ENCODE measurements at regions not wholly inside any gene's neighbourhood (a gene's known extent, or its start where the extent isn't known, plus 50 kb on each side); places are given as distances from the start of the nearest gene placed in this dataset.

DNA sequence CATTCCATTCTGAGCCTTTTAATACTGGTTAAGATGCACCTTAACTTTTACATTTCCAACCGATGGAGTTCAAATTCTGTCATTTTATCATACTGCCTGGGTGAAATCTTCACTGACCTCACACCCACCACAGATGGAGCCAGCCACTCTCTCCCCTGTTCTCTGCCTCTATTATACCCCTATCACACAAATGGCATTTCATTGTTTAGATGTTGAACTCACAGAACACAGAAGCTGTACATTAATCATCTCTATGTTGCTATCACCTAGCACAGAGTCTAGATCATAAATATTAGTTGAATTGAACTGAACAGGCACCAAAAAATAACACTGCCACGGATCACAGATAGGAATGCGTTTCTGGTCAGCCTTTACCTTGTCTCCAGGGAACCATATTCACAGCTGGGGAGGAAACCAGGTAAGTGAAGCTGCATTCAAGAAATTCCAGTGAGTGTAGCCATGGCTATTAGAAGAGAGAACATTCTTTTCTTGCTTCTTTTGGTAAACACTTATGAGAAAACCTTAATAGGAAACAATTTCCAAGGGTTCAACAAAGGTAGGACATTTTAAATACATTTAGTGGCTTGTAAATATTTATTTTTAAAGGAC, 194.9 kb upstream of the RMST start:
- DNase-seq (ENCODE audit: low read depth in 3 of 3, low spot score in 1 of 3) = no peak

DNA sequence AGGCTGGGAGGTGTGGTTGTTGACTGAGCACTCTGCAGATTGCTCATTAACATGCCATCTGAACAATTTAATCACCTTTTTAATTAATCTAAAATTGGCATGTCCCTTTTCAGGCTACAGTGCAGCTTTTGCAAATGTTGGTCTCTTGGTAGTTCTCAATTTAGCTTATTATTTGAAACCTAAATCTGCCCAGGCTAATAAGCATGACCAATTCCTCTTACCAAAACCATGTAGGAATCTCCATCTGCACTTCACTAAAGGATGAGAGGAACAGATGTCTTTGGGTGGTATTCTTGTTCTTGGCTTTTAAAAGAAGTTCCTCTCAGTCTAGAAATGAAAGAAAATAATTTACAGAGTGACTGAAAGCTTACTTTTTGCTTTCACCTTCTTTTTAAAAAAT, 190.1 kb upstream of the RMST start:
- DNase-seq (ENCODE audit: low read depth in 3 of 3, low spot score in 1 of 3) = no peak

GRCh38 chr12:97274386-97274785, 188.2 kb upstream of the RMST start:
- no peak for DNase-seq (ENCODE audit: low read depth in 3 of 3, low spot score in 1 of 3)

- no peak for DNase-seq (ENCODE audit: low read depth in 3 of 3, low spot score in 1 of 3)
Observed at GRCh38 chr12:97275256-97275655, 187.3 kb upstream of the RMST start.

DNA sequence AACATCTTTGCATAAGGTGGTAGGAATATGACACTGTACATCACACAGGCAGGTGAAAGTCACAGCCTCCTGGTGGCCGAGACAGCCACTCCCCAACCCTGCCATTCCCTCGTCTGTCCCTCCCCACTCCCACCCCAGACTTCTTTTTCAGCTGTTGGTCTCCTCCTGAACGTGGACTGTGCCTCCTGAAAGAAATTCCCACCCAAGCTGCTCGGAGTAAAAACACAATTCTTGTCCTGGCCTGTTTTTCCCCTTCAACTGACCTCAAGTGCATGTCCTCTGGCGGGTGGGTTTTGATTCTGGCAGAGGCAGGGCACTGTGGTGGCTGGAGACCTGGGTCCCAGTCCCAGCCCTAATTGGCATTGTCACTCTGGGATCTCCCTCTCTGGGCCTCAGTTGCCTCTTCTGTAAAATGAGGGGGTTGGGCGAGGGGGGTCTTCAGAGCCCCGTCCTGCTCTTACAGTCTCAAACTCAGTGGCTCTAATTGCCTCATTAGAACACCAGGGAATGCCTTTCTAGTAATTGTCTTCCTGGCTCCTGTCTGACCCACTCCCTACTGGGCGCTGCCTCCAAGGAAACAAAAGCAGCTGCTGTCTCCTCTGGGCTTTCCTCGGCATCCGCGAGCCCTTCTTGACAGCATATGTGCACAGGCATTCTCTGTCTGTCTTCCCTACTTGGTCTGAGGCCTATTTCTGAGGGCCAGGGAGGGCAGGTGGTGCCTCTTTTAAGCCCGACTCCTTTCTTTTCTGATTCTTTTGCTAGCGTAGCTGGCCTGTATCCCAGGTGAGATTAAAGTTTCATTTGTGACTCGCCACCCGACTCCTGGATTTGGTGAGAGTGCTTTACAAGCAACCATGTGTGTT, 186.6 kb upstream of the RMST start:
- DNase-seq (ENCODE audit: low read depth in 3 of 3, low spot score in 1 of 3) = no peak

DNA sequence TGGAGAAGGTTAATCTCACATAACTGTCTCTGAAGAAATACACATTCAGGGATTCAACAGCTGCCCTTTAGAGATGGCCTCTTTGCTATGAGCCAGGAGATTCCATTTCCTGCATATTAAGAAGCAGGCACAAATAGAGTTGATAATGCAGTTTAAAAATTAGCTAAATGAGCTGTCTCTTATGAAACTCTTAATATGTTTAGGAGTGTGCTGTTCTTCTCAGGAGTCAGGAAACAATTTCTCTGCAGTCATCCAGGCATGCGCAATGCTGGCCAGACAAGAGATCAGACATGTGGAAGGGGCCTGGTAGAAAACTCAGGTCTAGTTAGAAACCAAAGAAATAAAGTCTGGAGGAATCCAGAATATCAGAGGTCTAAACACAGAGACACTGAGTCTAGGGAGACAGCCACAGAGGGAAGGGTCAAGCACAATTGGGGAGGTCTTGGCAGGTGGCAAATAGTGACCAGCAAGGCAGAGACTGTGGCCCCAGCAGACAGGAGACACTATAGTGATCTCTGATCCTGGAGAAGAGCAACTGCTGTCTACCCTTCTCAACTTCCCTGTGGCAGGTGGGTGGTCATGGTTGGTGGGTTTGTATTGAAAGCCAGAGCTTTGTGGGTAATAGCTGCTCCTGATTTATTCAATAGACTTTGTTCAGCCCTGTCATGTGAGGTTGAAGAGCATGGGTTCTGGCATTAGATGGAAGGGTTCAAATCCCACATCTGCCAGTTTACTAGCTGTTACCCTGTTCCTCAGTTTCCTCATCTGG, 185.8 kb upstream of the RMST start:
- no peak for DNase-seq (ENCODE audit: low read depth in 3 of 3, low spot score in 1 of 3)

DNA sequence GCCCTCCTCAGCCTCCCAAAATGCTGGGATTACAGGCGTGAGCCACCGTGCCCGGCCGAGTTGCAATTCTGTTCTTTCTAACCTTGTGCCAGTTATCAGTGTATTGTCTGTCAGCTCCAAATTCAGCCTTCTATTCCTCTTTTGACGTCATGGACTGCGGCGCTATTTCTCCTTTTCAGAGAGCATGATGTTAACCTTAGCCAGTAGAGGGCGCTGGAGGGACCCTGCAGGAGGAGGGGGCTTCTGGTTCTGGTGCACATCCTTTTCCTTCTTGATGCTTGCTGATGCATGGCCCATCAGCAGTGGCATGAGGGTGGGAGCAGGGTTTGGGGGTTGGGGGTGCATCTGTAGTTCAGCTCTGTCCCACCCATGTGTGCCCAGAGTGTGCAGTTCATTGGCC, 179.3 kb upstream of the RMST start:
- no peak for DNase-seq (ENCODE audit: low read depth in 3 of 3, low spot score in 1 of 3)

DNA sequence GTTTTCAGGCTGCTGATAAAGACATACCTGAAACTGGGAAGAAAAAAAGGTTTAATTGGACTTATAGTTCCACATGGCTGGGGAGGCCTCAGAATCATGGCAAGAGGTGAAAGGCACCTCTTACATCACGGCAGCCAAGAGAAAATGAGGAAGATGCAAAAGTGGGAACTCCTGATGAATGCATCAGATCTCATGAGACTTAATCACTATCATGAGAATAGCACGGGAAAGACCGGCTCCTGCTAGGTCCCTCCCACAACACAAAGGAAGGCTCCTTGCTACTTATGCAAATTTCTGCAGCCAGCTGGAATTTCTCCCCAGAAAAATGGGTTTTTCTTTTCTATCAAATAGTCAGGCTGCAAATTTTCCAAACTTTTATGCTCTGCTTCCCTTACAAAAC, 174.1 kb upstream of the RMST start:
- no peak for DNase-seq (ENCODE audit: low read depth in 3 of 3, low spot score in 1 of 3)

- DNase-seq (ENCODE audit: low read depth in 3 of 3, low spot score in 1 of 3) = no peak
Observed at GRCh38 chr12:97292588-97292987, 170.0 kb upstream of the RMST start.

GRCh38 chr12:97293541-97293940, 169.1 kb upstream of the RMST start:
- no peak for DNase-seq (ENCODE audit: low read depth in 3 of 3, low spot score in 1 of 3)

- no peak for DNase-seq (ENCODE audit: low read depth in 3 of 3, low spot score in 1 of 3)
Observed at GRCh38 chr12:97299847-97300246, 162.8 kb upstream of the RMST start.

DNA sequence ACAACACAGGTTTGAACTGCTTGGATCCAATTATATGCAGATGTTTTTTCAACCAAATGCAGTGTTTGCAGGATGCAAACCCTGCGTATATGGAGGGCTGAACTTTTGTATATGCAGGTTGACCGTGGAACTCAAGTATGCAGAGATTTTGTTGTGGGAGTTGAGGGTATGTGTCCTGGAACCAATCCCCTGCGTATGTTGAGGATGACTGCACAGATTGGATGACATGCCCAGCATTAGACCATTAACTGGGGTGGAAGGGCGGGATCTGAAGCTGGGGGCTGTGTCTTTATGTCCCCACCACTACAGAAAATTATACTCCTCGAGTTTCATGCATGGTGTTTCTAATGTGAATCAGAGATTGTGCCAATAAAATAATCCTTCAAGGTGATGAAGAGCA, 162.2 kb upstream of the RMST start:
- DNase-seq (ENCODE audit: low read depth in 3 of 3, low spot score in 1 of 3) = no peak

- no peak for DNase-seq (ENCODE audit: low read depth in 3 of 3, low spot score in 1 of 3)
Observed at GRCh38 chr12:97300891-97301290, 161.7 kb upstream of the RMST start.

GRCh38 chr12:97301576-97301975, 161.0 kb upstream of the RMST start:
- no peak for DNase-seq (ENCODE audit: low read depth in 3 of 3, low spot score in 1 of 3)

- no peak for DNase-seq (ENCODE audit: low read depth in 3 of 3, low spot score in 1 of 3)
Observed at GRCh38 chr12:97305651-97306050, 157.0 kb upstream of the RMST start.

GRCh38 chr12:97306147-97306546, 156.5 kb upstream of the RMST start:
- DNase-seq (ENCODE audit: low read depth in 3 of 3, low spot score in 1 of 3) = no peak

- no peak for DNase-seq (ENCODE audit: low read depth in 3 of 3, low spot score in 1 of 3)
Observed at GRCh38 chr12:97308576-97309198, 153.9 kb upstream of the RMST start.

- no peak for DNase-seq (ENCODE audit: low read depth in 3 of 3, low spot score in 1 of 3)
Observed at GRCh38 chr12:97309921-97310320, 152.7 kb upstream of the RMST start.

DNA sequence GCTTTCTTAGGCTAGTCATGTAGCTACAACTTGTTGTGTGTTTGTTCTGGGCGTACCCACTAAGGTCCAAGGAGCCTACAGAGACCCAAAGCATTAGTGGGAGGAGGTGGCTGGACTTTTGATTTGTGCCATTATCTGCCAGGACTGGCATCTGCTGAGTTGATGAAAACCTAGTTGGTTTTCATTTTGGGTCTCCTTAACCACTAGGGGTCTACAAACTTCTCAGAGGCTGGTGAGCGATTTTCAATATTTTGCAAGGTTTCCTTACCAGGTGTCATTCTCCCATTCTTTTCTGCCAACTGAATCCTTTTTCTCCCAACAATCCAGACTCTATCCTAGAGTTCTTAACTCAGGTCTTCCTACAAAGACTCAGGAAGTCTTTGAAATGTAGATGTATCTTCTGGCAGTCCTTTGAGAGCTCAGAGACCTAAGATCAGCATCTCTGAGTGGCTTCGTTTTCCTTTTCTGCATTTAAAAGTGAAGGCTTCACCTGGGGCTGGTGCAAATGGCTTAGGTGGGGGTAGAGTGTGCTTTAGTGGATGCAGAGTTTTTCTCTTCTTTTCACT, 150.0 kb upstream of the RMST start:
- no peak for DNase-seq (ENCODE audit: low read depth in 3 of 3, low spot score in 1 of 3)

GRCh38 chr12:97313471-97314190, 149.0 kb upstream of the RMST start:
- DNase-seq (ENCODE audit: low read depth in 3 of 3, low spot score in 1 of 3) = no peak

DNA sequence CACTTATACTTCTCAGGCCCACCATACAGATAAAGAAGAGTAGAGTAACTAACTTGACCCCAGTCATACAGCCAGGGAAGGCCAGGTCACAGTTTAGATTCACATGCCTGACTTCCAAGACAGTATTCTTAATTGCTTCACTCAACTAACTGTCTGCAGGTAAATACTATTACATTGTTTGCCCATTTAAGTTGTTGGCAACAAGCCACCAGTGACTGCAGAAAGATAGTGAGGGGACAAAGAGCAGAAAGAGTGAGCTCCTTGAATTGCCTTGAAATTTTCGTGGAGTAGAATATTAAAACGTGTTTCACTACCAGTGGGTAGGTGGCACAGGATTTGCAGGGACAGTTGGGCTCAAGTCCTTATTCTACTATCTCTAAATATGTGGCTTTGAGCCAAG, 146.3 kb upstream of the RMST start:
- no peak for DNase-seq (ENCODE audit: low read depth in 3 of 3, low spot score in 1 of 3)
